ENCODE measurements at regions not wholly inside any gene's neighbourhood (a gene's known extent, or its start where the extent isn't known, plus 50 kb on each side); places are given as distances from the start of the nearest gene placed in this dataset.

DNA sequence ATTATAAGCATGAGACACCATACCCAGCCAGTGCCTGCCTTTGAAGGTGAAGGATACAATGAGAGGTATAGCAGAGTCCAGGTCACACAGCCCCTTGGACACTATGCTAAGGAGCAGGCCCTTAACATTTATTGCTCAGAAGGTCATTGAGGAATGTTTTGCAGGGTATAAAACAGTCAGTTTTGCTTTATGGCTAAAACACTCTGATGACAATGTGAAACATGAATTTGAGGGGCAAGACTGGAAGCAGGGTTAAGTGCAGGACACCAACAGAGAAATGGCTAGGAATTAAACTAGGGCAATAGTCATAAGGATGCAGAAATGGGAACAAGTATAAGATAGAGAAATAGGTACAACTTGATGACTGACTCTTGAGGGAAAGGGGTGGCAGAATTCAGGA, 141.1 kb downstream of the METTL4 start:
- intact Hi-C loops (cut with DNase I) = no loop called here
- no peak for TF ChIP-seq POLR2A (IDR thresholded peaks at IDR 0.05)
- TF ChIP-seq, protein P1, sequence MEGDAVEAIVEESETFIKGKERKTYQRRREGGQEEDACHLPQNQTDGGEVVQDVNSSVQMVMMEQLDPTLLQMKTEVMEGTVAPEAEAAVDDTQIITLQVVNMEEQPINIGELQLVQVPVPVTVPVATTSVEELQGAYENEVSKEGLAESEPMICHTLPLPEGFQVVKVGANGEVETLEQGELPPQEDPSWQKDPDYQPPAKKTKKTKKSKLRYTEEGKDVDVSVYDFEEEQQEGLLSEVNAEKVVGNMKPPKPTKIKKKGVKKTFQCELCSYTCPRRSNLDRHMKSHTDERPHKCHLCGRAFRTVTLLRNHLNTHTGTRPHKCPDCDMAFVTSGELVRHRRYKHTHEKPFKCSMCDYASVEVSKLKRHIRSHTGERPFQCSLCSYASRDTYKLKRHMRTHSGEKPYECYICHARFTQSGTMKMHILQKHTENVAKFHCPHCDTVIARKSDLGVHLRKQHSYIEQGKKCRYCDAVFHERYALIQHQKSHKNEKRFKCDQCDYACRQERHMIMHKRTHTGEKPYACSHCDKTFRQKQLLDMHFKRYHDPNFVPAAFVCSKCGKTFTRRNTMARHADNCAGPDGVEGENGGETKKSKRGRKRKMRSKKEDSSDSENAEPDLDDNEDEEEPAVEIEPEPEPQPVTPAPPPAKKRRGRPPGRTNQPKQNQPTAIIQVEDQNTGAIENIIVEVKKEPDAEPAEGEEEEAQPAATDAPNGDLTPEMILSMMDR (IDR thresholded peaks at IDR 0.05) = no peak
- no peaks in the 10 kb centered on the region for H3K4me1 ChIP-seq

DNA sequence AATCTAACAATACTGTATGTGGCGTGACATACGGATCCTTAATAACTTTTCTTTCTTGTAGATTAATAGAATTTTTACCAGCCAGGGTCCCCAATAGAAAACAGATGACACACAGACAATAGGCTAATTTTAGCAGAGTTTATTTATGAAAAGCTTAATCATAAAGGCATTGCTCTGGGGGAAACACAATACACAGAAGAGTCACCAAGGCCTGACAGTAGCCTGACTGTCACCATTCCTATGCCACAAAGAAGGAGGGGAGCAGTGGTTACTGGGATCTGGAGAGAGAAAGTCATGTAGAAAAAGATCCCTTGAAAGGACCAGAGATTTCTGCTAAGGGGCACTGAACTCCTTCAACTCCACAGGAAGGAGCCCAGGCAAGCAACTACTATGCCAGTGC, 139.5 kb downstream of the METTL4 start:
- TF ChIP-seq, protein P1 (IDR thresholded peaks at IDR 0.05) = no peak
- no peak for TF ChIP-seq POLR2A (IDR thresholded peaks at IDR 0.05)
- H3K27me3 ChIP-seq = no peaks in the 10 kb centered on the region
- no peaks in the 10 kb centered on the region for H3K4me1 ChIP-seq
- 73 to 90% methylated on average over 2 of the region's 2 CpGs for WGBS, 2 donors
- DNase-seq = no peak
- peaks cover 0 to 8% (median 4%) of the 10 kb centered on the region in 3 donors for H3K9me3 ChIP-seq
- no peaks in the 10 kb centered on the region for H3K36me3 ChIP-seq
- no peak overlapping the region for H3K4me3 ChIP-seq
- H3K27ac ChIP-seq = no peak overlapping the region
- intact Hi-C loops (cut with DNase I) = no loop called here

More for the DNA sequence above, 141.1 kb downstream of the METTL4 start:
- H3K4me3 ChIP-seq = no peak overlapping the region
- H3K36me3 ChIP-seq = no peaks in the 10 kb centered on the region
- peaks cover 0 to 8% (median 4%) of the 10 kb centered on the region in 3 donors for H3K9me3 ChIP-seq
- DNase-seq = no peak
- no peak overlapping the region for H3K27ac ChIP-seq
- no peaks in the 10 kb centered on the region for H3K27me3 ChIP-seq

DNA sequence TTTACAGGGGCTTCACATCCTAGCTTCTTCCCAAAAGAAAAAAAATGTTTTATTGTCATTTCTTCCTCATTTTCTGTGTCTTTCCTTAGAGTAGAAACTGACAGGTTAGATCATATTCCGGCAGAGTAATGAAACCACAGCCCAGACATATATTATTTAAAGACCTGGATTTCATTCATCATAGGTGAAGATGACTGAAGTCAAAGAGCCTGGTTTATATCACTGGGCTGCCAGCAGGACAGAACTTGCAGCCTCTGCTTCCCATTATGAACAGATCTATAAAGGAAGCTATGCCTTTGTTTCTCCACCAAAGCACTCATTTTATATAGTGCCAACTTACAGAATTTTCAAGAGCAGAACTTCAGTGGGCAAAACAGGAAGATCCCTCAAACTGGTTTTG, 137.9 kb downstream of the METTL4 start:
- H3K9me3 ChIP-seq = peaks cover 0 to 8% (median 4%) of the 10 kb centered on the region in 3 donors
- no peaks in the 10 kb centered on the region for H3K36me3 ChIP-seq
- H3K4me3 ChIP-seq = no peak overlapping the region
- no peaks in the 10 kb centered on the region for H3K27me3 ChIP-seq
- no peak for DNase-seq
- TF ChIP-seq, protein P1 (IDR thresholded peaks at IDR 0.05) = no peak
- no peak for TF ChIP-seq POLR2A (IDR thresholded peaks at IDR 0.05)
- intact Hi-C loops (cut with DNase I) = no loop called here
- H3K27ac ChIP-seq = no peak overlapping the region
- H3K4me1 ChIP-seq = no peaks in the 10 kb centered on the region
- 70 to 71% methylated on average over 1 of the region's 1 CpG for WGBS, 2 donors

DNA sequence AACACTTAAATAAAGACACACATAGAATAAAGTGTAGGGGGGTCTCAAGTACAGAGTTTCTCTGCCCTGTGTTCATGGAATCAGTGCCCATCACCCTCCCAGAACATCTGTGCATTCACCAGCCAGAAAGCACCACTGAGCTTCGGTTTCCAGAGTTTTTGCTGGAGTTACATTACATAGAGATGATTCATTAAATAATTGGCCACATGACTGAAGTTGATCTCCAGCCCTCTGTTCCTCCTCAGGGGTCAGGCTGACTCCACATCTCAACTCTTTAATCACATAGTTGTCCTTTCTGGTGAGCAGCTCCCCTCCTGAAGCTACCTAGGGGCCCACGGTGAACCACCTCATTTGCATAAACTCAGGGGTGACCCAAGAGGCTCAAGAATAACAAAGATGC, 129.8 kb downstream of the METTL4 start:
- TF ChIP-seq, protein P1 (IDR thresholded peaks at IDR 0.05) = no peak
- Histone ChIP-seq H3K36me3 (no peaks in the 10 kb centered on the region), H3K27ac (no peak overlapping the region), H3K27me3 (no peaks in the 10 kb centered on the region), H3K9me3 (no peaks in the 10 kb centered on the region), H3K4me1 (no peaks in the 10 kb centered on the region), H3K4me3 (no peak overlapping the region)
- DNase-seq = no peak
- 70 to 85% methylated on average over 2 of the region's 2 CpGs for WGBS, 2 donors
- intact Hi-C loops (cut with DNase I) = no loop called here

DNA sequence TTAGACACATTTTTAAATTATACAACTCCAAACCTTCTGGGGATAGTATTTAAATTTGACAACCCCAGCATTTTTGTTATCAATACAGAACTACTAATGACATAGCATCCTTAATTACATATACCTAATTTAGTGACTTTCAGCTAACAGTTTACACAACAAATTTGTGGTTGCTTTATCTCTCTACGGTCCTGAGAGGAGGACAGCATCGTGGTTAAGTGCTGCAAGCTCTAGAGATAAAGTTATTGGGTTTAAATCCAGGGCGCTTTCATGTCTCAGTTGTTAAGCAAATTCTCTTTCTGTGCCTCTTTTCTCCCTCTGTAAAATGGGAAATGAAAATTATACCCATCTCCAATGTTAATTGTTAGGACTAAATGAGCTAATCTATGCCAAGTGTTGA, 129.3 kb downstream of the METTL4 start:
- 44 to 51% methylated on average over 3 of the region's 3 CpGs for WGBS, 2 donors
- Histone ChIP-seq H3K9me3 (no peaks in the 10 kb centered on the region), H3K36me3 (no peaks in the 10 kb centered on the region), H3K27me3 (no peaks in the 10 kb centered on the region), H3K4me1 (no peaks in the 10 kb centered on the region), H3K4me3 (no peak overlapping the region), H3K27ac (no peak overlapping the region)
- TF ChIP-seq, protein P1 (IDR thresholded peaks at IDR 0.05) = no peak
- TF ChIP-seq POLR2A (IDR thresholded peaks at IDR 0.05) = no peak
- no peak for DNase-seq
- intact Hi-C loops (cut with DNase I) = no loop called here

All from esophagus squamous epithelium (tissue), 5 donors.